K562 (cell line): ENCODE measurements at regions not wholly inside any gene's neighbourhood (a gene's known extent, or its start where the extent isn't known, plus 50 kb on each side); places are given as distances from the start of the nearest gene placed in this dataset.

ENCODE experiments used
- ATAC-seq: fragments of 200-7000 bp; cut with Tn5 transposase; 3 replicates; pipeline ENCODE4 v1.9.1; 2020; ENCODE audit warnings: moderate library complexity
- BruUV-seq: library from RNA; stranded (reverse); fragments of 400-500 nt; replicated peaks from 2 replicates; lab custom pipeline; 2021; lab: Mats Ljungman, UMichigan
- CTCF ChIA-PET: fragments of 300-600 bp; formaldehyde crosslinking; extraction: SDS; loops from one replicate; lab custom pipeline; 2021; ENCODE audit warnings: low intra/inter-chr PET ratio; lab: Yijun Ruan, JAX
- POLR2A ChIA-PET: fragments of 300-600, 350-650 bp; sonication (Branson Sonifier 250); formaldehyde crosslinking; extraction: SDS; loops from one replicate; lab custom pipeline; 2021; ENCODE audit warnings: antibody characterized with exemption, inconsistent platforms; lab: Yijun Ruan, JAX
- DNase-seq, 4 experiments: peaks; one replicate each; pipeline versions ENCODE4 v3.0.0 to v3.0.0-alpha.2; 2011 to 2018; ENCODE audit warnings: low spot score in 3 of 4, mixed read lengths in 3 of 4; ENCODE audit errors: extremely low read depth in 1 of 4
- FAIRE-seq: peaks from 2 replicates; lab custom pipeline; 2011; peaks lifted over from hg19 to GRCh38; lab: Jason Lieb, UNC
- H2AFZ ChIP-seq: 2 replicates; pipeline ENCODE4 v1.6.0; 2011; ENCODE audit warnings: low read depth, low read length, control low read depth, inconsistent platforms
- H3K27ac ChIP-seq: fragments of 200-600 bp; 3 replicates; pipeline ENCODE4 v1.8.0; 2011; ENCODE audit warnings: low read depth, mild to moderate bottlenecking, control low read depth, inconsistent platforms, low read length, moderate library complexity, mixed read lengths; ENCODE audit errors: extremely low read depth
- H3K27me3 ChIP-seq, 2 experiments: fragments of 300-600 bp in 1 of 2; 2 replicates in 1 of 2; 3 replicates in 1 of 2; pipeline versions ENCODE4 v1.6.0 to v1.8.0; 2011; ENCODE audit warnings: inconsistent platforms in 2 of 2, low read length in 2 of 2, mild to moderate bottlenecking in 1 of 2, mixed read lengths in 1 of 2, moderate library complexity in 1 of 2; ENCODE audit not compliant: control insufficient read depth in 2 of 2, insufficient read depth in 2 of 2
- H3K36me3 ChIP-seq: fragments of 300-600 bp; 3 replicates; pipeline ENCODE4 v1.8.0; 2011; ENCODE audit warnings: mild to moderate bottlenecking, low read length, inconsistent platforms; ENCODE audit not compliant: control insufficient read depth, insufficient read depth
- H3K4me1 ChIP-seq, 2 experiments: fragments of 200-600 bp in 1 of 2; replicated peaks in 1 of 2; 2 replicates in 1 of 2; 3 replicates in 1 of 2; pipeline versions ENCODE4 v1.5.1 to v1.8.0; 2011; ENCODE audit warnings: inconsistent platforms in 2 of 2, low read length in 2 of 2, mild to moderate bottlenecking in 1 of 2, mixed read lengths in 1 of 2, moderate library complexity in 1 of 2; ENCODE audit not compliant: control insufficient read depth in 2 of 2, insufficient read depth in 2 of 2
- H3K4me2 ChIP-seq: 2 replicates; pipeline ENCODE4 v1.6.1; 2011; ENCODE audit warnings: low read length, control low read depth, inconsistent platforms, mixed read lengths; ENCODE audit not compliant: insufficient read depth
- H3K4me3 ChIP-seq: fragments of 200-600 bp; sonication (generic), shearing (Covaris generic); 2 replicates; pipeline ENCODE4 v1.5.1; 2016; ENCODE audit warnings: control low read depth, inconsistent platforms
- H3K79me2 ChIP-seq: fragments of 200-600 bp; 3 replicates; pipeline ENCODE4 v1.8.0; 2011; ENCODE audit warnings: low read length, inconsistent platforms; ENCODE audit not compliant: control insufficient read depth, insufficient read depth
- H3K9ac ChIP-seq, 2 experiments: 2 replicates each; pipeline versions ENCODE4 v1.6.0 to v1.6.1; 2011; ENCODE audit warnings: low read depth in 2 of 2, low read length in 2 of 2, control low read depth in 1 of 2, inconsistent platforms in 1 of 2, mild to moderate bottlenecking in 1 of 2, mixed read lengths in 1 of 2; ENCODE audit not compliant: insufficient read depth in 1 of 2
- H3K9me1 ChIP-seq: one replicate; pipeline ENCODE4 v1.6.0; 2011; ENCODE audit warnings: inconsistent platforms, mild to moderate bottlenecking, low read length, moderate library complexity; ENCODE audit not compliant: control insufficient read depth, insufficient read depth
- H3K9me3 ChIP-seq: replicated peaks from 2 replicates; pipeline ENCODE4 v1.5.1; 2011; ENCODE audit warnings: low read depth, low read length, inconsistent platforms; ENCODE audit not compliant: control insufficient read depth, insufficient read depth
- H4K20me1 ChIP-seq: replicated peaks from 2 replicates; pipeline ENCODE4 v1.6.1; 2011; ENCODE audit warnings: low read length, inconsistent platforms, mixed read lengths; ENCODE audit not compliant: control insufficient read depth, insufficient read depth
- CBFA2T3 ChIP-seq: fragments of 450-650 bp; IDR thresholded peaks from 2 replicates; pipeline ENCODE4 v1.6.1; 2017
- CREB1 ChIP-seq, 2 experiments: sonication (generic) in 1 of 2; formaldehyde crosslinking in 1 of 2; IDR thresholded peaks; 2 replicates each; pipeline versions ENCODE4 v1.6.1 to v1.8.0; 2012 to 2022; ENCODE audit warnings: inconsistent platforms in 1 of 2, mild to moderate bottlenecking in 1 of 2, missing genetic modification reagents in 1 of 2, moderate library complexity in 1 of 2
- CSDE1 ChIP-seq, 2 experiments: fragments of 450-650 bp; IDR thresholded peaks; 2 replicates each; pipeline ENCODE4 v1.6.1; 2016; ENCODE audit warnings: mild to moderate bottlenecking in 1 of 2
- ETV6 ChIP-seq, 3 experiments: fragments of 150-350 bp in 1 of 3; sonication (generic) in 1 of 3; formaldehyde crosslinking in 1 of 3; IDR thresholded peaks; 2 replicates each; pipeline versions ENCODE4 v1.6.1 to v1.8.0; 2014 to 2022; ENCODE audit warnings: borderline replicate concordance in 2 of 3, low read depth in 2 of 3, antibody characterized with exemption in 1 of 3, low read length in 1 of 3, mild to moderate bottlenecking in 1 of 3, missing genetic modification reagents in 1 of 3
- HDAC3 ChIP-seq: fragments of 450-650 bp; IDR thresholded peaks from 2 replicates; pipeline ENCODE4 v1.6.1; 2018; ENCODE audit warnings: borderline replicate concordance, mild to moderate bottlenecking, moderate library complexity; ENCODE audit not compliant: partially characterized antibody
- HNRNPK ChIP-seq: fragments of 200-400 bp; formaldehyde crosslinking; IDR thresholded peaks from one replicate; pipeline ENCODE4 v1.6.1; 2018; ENCODE audit warnings: mild to moderate bottlenecking, low read depth, low read length; ENCODE audit not compliant: poor library complexity, severe bottlenecking
- HOXB6 ChIP-seq: fragments of 250-450 bp; sonication (Bioruptor Pico); IDR thresholded peaks from 2 replicates; pipeline ENCODE4 v1.5.1; 2022; ENCODE audit warnings: mild to moderate bottlenecking, borderline replicate concordance
- KDM2B ChIP-seq: fragments of 250-450 bp; sonication (Bioruptor Pico); IDR thresholded peaks from 2 replicates; pipeline ENCODE4 v1.8.0; 2021; ENCODE audit warnings: mild to moderate bottlenecking, moderate library complexity
- PURB ChIP-seq: sonication (generic); formaldehyde crosslinking; IDR thresholded peaks from 2 replicates; pipeline ENCODE4 v1.9.0; 2021; ENCODE audit warnings: low read depth, mild to moderate bottlenecking, missing genetic modification reagents
- RBM22 ChIP-seq: fragments of 200-400 bp; formaldehyde crosslinking; IDR thresholded peaks from 2 replicates; pipeline ENCODE4 v1.6.1; 2018; ENCODE audit warnings: low read length, low read depth; ENCODE audit not compliant: poor library complexity, severe bottlenecking
- SMAD1 ChIP-seq: fragments of 150-350 bp; IDR thresholded peaks from 2 replicates; pipeline ENCODE4 v1.6.1; 2014; ENCODE audit warnings: low read length, low read depth; ENCODE audit not compliant: partially characterized antibody
- ZNF354B ChIP-seq: fragments of 250-450 bp; sonication (Bioruptor Pico); IDR thresholded peaks from 2 replicates; pipeline ENCODE4 v1.4.0; 2020
- ZZZ3 ChIP-seq: fragments of 450-650 bp; IDR thresholded peaks from 2 replicates; pipeline ENCODE4 v1.6.1; 2016; ENCODE audit warnings: antibody characterized with exemption, mild to moderate bottlenecking, moderate library complexity
- WGBS: fragments of 100-300 bp; shearing (Covaris generic); methylation state at CpG from one replicate; pipeline ENCODE4 v1.1.6; 2016; ENCODE audit warnings: low coverage, mixed read lengths; ENCODE audit not compliant: insufficient coverage; ENCODE audit errors: missing lambda C conversion rate; 5-methylcytosine and 5-hydroxymethylcytosine counted together
- in situ Hi-C: fragments of 300-500 bp; cut with MboI; formaldehyde crosslinking; loops from 4 replicates; pipeline ENCODE4 v1.15.0; 2018; ENCODE audit warnings: inconsistent platforms, mixed read lengths
- intact Hi-C: fragments of 100-400 bp; cut with micrococcal nuclease; formaldehyde crosslinking; loops from 2 replicates; pipeline ENCODE4 v1.14.2; 2022
- TF ChIP-seq, protein P1 (sequence below): sonication (generic); formaldehyde crosslinking; IDR thresholded peaks from 2 replicates; pipeline ENCODE4 v1.8.0; 2022; ENCODE audit warnings: missing genetic modification reagents, mild to moderate bottlenecking, moderate library complexity, borderline replicate concordance
- TF ChIP-seq, protein P2 (sequence below): sonication (generic); formaldehyde crosslinking; IDR thresholded peaks from 2 replicates; pipeline ENCODE4 v1.8.0; 2022; ENCODE audit warnings: mild to moderate bottlenecking, missing genetic modification reagents
- TF ChIP-seq, protein P3 (sequence below): sonication (generic); formaldehyde crosslinking; IDR thresholded peaks from 2 replicates; pipeline ENCODE4 v1.8.0; 2022; ENCODE audit warnings: mild to moderate bottlenecking, low read depth, missing genetic modification reagents

DNA sequence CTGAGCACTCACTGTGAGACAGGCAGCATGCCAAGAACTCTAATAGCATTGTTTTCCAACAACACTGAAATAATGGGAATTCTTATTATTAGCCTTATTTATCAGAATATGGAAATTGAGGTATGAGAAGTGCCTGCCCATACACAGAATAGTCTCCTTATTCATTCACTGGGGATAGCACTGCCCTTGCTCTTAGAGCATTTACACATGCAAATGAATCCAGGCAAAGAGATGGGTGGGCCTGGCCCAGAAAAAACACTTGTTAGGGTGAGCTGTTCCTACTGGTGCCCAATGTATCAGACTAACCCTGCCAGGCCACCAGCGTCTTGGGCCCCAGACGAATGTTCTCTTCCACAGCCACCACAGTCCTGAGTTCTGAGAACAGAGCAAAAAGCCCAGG lies 112.9 kb downstream of the TUBA3C start:
- in situ Hi-C loops, result no loop called here
- DNase-seq, result no peak
- TF ChIP-seq CSDE1 (IDR thresholded peaks at IDR 0.05) (no peak), PURB (CRISPR knock-in tag) (no peak), ZNF354B (CRISPR knock-in tag) (no peak), HDAC3 (no peak), RBM22 (no peak), HNRNPK (no peak), SMAD1 (no peak), ETV6 (IDR thresholded peaks at IDR 0.05; ENCODE audit: borderline replicate concordance in 1 of 2, low read depth in 2 of 2, low read length in 1 of 2) (no peak), ETV6 (CRISPR knock-in tag; IDR thresholded peaks at IDR 0.05; ENCODE audit: borderline replicate concordance) (no peak), CREB1 (IDR thresholded peaks at IDR 0.05) (no peak), CREB1 (CRISPR knock-in tag; IDR thresholded peaks at IDR 0.05) (no peak), CBFA2T3 (no peak), KDM2B (CRISPR knock-in tag) (no peak), ZZZ3 (no peak), HOXB6 (no peak)
- TF ChIP-seq, protein P1, sequence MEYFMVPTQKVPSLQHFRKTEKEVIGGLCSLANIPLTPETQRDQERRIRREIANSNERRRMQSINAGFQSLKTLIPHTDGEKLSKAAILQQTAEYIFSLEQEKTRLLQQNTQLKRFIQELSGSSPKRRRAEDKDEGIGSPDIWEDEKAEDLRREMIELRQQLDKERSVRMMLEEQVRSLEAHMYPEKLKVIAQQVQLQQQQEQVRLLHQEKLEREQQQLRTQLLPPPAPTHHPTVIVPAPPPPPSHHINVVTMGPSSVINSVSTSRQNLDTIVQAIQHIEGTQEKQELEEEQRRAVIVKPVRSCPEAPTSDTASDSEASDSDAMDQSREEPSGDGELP (CRISPR knock-in tag), result no peak
- TF ChIP-seq, protein P2, sequence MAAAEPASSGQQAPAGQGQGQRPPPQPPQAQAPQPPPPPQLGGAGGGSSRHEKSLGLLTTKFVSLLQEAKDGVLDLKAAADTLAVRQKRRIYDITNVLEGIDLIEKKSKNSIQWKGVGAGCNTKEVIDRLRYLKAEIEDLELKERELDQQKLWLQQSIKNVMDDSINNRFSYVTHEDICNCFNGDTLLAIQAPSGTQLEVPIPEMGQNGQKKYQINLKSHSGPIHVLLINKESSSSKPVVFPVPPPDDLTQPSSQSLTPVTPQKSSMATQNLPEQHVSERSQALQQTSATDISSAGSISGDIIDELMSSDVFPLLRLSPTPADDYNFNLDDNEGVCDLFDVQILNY, result no peak
- TF ChIP-seq, protein P3, sequence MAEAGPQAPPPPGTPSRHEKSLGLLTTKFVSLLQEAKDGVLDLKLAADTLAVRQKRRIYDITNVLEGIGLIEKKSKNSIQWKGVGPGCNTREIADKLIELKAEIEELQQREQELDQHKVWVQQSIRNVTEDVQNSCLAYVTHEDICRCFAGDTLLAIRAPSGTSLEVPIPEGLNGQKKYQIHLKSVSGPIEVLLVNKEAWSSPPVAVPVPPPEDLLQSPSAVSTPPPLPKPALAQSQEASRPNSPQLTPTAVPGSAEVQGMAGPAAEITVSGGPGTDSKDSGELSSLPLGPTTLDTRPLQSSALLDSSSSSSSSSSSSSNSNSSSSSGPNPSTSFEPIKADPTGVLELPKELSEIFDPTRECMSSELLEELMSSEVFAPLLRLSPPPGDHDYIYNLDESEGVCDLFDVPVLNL (CRISPR knock-in tag), result no peak

More for the DNA sequence above, 112.9 kb downstream of the TUBA3C start:
- no TSS peak for BruUV-seq
- no peaks in the 10 kb centered on the region for H4K20me1 ChIP-seq
- no peaks in the 10 kb centered on the region for H3K9me1 ChIP-seq
- FAIRE-seq (no peak), ATAC-seq (no peak)
- no peaks in the 10 kb centered on the region for H3K9me3 ChIP-seq
- H3K9ac ChIP-seq, result no peak overlapping the region
- ChIA-PET CTCF (no interaction called here), POLR2A (no interaction called here)
- no peaks in the 10 kb centered on the region for H3K79me2 ChIP-seq
- H3K4me1 ChIP-seq, result no peaks in the 10 kb centered on the region
- H2AFZ ChIP-seq, result no peak overlapping the region
- H3K36me3 ChIP-seq, result no peaks in the 10 kb centered on the region
- intact Hi-C loops, result loop anchor here (10.0 kb wide), 1 partner anchor 616 kb away; no protein-coding TSS in a partner anchor
- WGBS, result 0% methylated on average over 1 of the region's 2 CpGs
- H3K4me2 ChIP-seq, result no peak overlapping the region
- no peak overlapping the region for H3K27ac ChIP-seq
- no peak overlapping the region for H3K4me3 ChIP-seq
- H3K27me3 ChIP-seq, result no peaks in the 10 kb centered on the region
